H1 (cell line): ENCODE measurements at regions not wholly inside any gene's neighbourhood (a gene's known extent, or its start where the extent isn't known, plus 50 kb on each side); places are given as distances from the start of the nearest gene placed in this dataset.

Source experiments
- CTCF ChIP-seq, 3 experiments: IDR thresholded peaks; 1 replicate in 2 of 3; 2 replicates in 1 of 3; pipeline versions ENCODE4 v1.5.1 to v1.6.1; 2011; ENCODE audit warnings: low read length in 3 of 3, mild to moderate bottlenecking in 3 of 3, inconsistent platforms in 2 of 3, low read depth in 1 of 3, moderate library complexity in 1 of 3; ENCODE audit not compliant: insufficient read depth in 1 of 3; ENCODE audit errors: control extremely low read depth in 1 of 3
- POLR2AphosphoS5 ChIP-seq: IDR thresholded peaks from 2 replicates; pipeline ENCODE4 v1.6.1; 2011; ENCODE audit warnings: low read depth, low read length

- no peak for TF ChIP-seq POLR2AphosphoS5
- no peak for TF ChIP-seq CTCF (IDR thresholded peaks at IDR 0.05; ENCODE audit: control extremely low read depth in 1 of 3, insufficient read depth in 1 of 3, low read depth in 1 of 3, low read length in 3 of 3)
These were observed 174.8 kb upstream of the PRPS1L1 start for GRCh38 chr7:18202315-18203045.
